ENCODE measurements at regions not wholly inside any gene's neighbourhood (a gene's known extent, or its start where the extent isn't known, plus 50 kb on each side); places are given as distances from the start of the nearest gene placed in this dataset.

DNA sequence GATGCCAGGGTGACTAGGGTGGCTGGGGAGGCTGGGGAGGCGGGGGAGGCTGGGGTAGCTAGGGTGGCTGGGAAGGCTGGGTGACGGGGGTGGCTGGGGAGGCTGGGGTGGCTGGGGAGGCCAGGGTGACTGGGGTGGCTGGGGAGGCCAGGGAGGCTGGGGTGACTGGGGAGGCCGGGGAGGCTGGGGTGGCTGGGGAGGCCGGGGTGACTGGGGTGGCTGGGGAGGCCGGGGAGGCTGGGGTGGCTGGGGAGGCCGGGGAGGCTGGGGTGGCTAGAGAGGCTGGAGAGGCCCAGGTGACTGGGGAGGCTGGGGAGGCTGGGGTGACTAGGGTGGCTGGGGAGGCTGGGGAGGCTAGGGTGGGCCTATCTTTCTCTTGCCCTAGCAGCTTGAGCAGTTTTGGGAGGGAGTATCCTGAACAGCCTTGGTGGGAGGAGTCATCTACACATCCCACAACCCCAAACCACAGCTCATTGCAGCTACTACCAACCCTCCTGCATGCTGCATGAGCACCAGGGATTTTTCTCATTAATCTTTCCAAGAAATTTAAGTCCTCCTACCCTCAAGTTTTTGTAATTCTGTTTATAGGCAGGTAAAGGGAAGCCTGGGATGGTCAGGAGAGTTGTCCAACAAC is 203.2 kb upstream of the IRX1 start:
- TF ChIP-seq, protein P1, sequence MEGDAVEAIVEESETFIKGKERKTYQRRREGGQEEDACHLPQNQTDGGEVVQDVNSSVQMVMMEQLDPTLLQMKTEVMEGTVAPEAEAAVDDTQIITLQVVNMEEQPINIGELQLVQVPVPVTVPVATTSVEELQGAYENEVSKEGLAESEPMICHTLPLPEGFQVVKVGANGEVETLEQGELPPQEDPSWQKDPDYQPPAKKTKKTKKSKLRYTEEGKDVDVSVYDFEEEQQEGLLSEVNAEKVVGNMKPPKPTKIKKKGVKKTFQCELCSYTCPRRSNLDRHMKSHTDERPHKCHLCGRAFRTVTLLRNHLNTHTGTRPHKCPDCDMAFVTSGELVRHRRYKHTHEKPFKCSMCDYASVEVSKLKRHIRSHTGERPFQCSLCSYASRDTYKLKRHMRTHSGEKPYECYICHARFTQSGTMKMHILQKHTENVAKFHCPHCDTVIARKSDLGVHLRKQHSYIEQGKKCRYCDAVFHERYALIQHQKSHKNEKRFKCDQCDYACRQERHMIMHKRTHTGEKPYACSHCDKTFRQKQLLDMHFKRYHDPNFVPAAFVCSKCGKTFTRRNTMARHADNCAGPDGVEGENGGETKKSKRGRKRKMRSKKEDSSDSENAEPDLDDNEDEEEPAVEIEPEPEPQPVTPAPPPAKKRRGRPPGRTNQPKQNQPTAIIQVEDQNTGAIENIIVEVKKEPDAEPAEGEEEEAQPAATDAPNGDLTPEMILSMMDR (IDR thresholded peaks at IDR 0.05), result no peak
- TF ChIP-seq EZH2 (IDR thresholded peaks at IDR 0.05; ENCODE audit: borderline replicate concordance, insufficient read depth, low read depth, low read length, poor library complexity, severe bottlenecking), result no peak
